Adrenal gland (tissue), 5 donors: ENCODE measurements at regions not wholly inside any gene's neighbourhood (a gene's known extent, or its start where the extent isn't known, plus 50 kb on each side); places are given as distances from the start of the nearest gene placed in this dataset.

Experiments used
- CTCF ChIP-seq, 6 experiments: fragments of 450-650 bp in 4 of 6; fragments of 200-600 bp in 2 of 6; sonication (generic) in 1 of 6; IDR thresholded peaks; 1 replicate in 5 of 6; 2 replicates in 1 of 6; pipeline versions ENCODE4 v1.5.1 to v1.8.0; 2016 to 2021; ENCODE audit warnings: antibody characterized with exemption in 6 of 6, mild to moderate bottlenecking in 2 of 6, moderate library complexity in 1 of 6
- POLR2A ChIP-seq, 2 donors: fragments of 450-650 bp; IDR thresholded peaks; one replicate each; pipeline ENCODE4 v1.6.1; 2017; ENCODE audit warnings: antibody characterized with exemption in 2 of 2, mild to moderate bottlenecking in 2 of 2, moderate library complexity in 1 of 2
- donor health status: DM: no; HTN: no; CAD: no.

GRCh38 chr10:108791030-108791429 is 1132.3 kb downstream of the XPNPEP1 start:
- no peak for TF ChIP-seq POLR2A (IDR thresholded peaks at IDR 0.05)
- TF ChIP-seq CTCF (IDR thresholded peaks at IDR 0.05), result no peak
